C1 segment of cervical spinal cord (tissue), 14 donors: ENCODE measurements at regions not wholly inside any gene's neighbourhood (a gene's known extent, or its start where the extent isn't known, plus 50 kb on each side); places are given as distances from the start of the nearest gene placed in this dataset.
"Not testable (repeated sequence)": the region's sequence is repeated elsewhere in the genome, so short reads cannot be mapped to it uniquely, and the experiment has no call there.

Experiments
- DNase-seq, 14 donors: peaks; one replicate each; lab custom pipeline; 2025; lab: John Stamatoyannopoulos, UW

- no peak for DNase-seq
Observed at GRCh38 chr4:32932156-32932555, 2212.0 kb downstream of the PCDH7 start.

- DNase-seq: not testable (repeated sequence)
Observed at GRCh38 chr4:32939222-32939621, 2219.1 kb downstream of the PCDH7 start.

GRCh38 chr4:32950866-32951265 lies 2230.7 kb downstream of the PCDH7 start:
- no peak for DNase-seq

- DNase-seq: no peak
Observed at GRCh38 chr4:32958586-32958985, 2238.4 kb downstream of the PCDH7 start.

GRCh38 chr4:32962100-32962499 lies 2241.9 kb downstream of the PCDH7 start:
- no peak for DNase-seq

- DNase-seq: no peak
Observed at GRCh38 chr4:32985256-32985655, 2265.1 kb downstream of the PCDH7 start.

GRCh38 chr4:32986236-32986635 lies 2266.1 kb downstream of the PCDH7 start:
- DNase-seq: no peak

GRCh38 chr4:32987111-32987510 lies 2266.9 kb downstream of the PCDH7 start:
- no peak for DNase-seq

GRCh38 chr4:32988165-32988811 lies 2268.1 kb downstream of the PCDH7 start:
- no peak for DNase-seq

GRCh38 chr4:32991663-32992062 lies 2271.5 kb downstream of the PCDH7 start:
- DNase-seq: no peak

GRCh38 chr4:32994981-32995881 lies 2275.1 kb downstream of the PCDH7 start:
- no peak for DNase-seq

GRCh38 chr4:33013282-33013681 lies 2293.1 kb downstream of the PCDH7 start:
- no peak for DNase-seq

- no peak for DNase-seq
Observed at GRCh38 chr4:33025236-33025635, 2305.1 kb downstream of the PCDH7 start.

- DNase-seq: no peak
Observed at GRCh38 chr4:33029976-33030375, 2309.8 kb downstream of the PCDH7 start.

GRCh38 chr4:33031328-33031727 lies 2311.2 kb downstream of the PCDH7 start:
- DNase-seq: no peak

GRCh38 chr4:33037464-33037863 lies 2317.3 kb downstream of the PCDH7 start:
- DNase-seq: no peak

GRCh38 chr4:33045334-33045733 lies 2325.2 kb downstream of the PCDH7 start:
- no peak for DNase-seq

GRCh38 chr4:33052241-33052640 lies 2332.1 kb downstream of the PCDH7 start:
- no peak for DNase-seq

- DNase-seq: no peak
Observed at GRCh38 chr4:33054161-33054560, 2334.0 kb downstream of the PCDH7 start.

- DNase-seq: no peak
Observed at GRCh38 chr4:33054656-33055196, 2334.6 kb downstream of the PCDH7 start.

- no peak for DNase-seq
Observed at GRCh38 chr4:33057736-33058135, 2337.6 kb downstream of the PCDH7 start.

- no peak for DNase-seq
Observed at GRCh38 chr4:33058998-33059397, 2338.8 kb downstream of the PCDH7 start.
